ENCODE measurements at regions not wholly inside any gene's neighbourhood (a gene's known extent, or its start where the extent isn't known, plus 50 kb on each side); places are given as distances from the start of the nearest gene placed in this dataset.
"Not testable (repeated sequence)": the region's sequence is repeated elsewhere in the genome, so short reads cannot be mapped to it uniquely, and the experiment has no call there.

- DNase-seq: no peak
Observed at GRCh38 chr6:77063494-77063893, 399.8 kb downstream of the HTR1B start.

- no peak for DNase-seq
Observed at GRCh38 chr6:77055711-77056110, 407.6 kb downstream of the HTR1B start.

- DNase-seq: no peak
Observed at GRCh38 chr6:77040568-77041195, 422.6 kb downstream of the HTR1B start.

- no peak for DNase-seq
Observed at GRCh38 chr6:77038807-77039206, 424.5 kb downstream of the HTR1B start.

- no peak for DNase-seq
Observed at GRCh38 chr6:77037439-77037838, 425.9 kb downstream of the HTR1B start.

GRCh38 chr6:77036400-77036799 is 426.9 kb downstream of the HTR1B start:
- no peak for DNase-seq

- no peak for DNase-seq
Observed at GRCh38 chr6:77034161-77034560, 429.1 kb downstream of the HTR1B start.

GRCh38 chr6:77030929-77031674 is 432.2 kb downstream of the HTR1B start:
- DNase-seq: no peak

- DNase-seq: no peak
Observed at GRCh38 chr6:77026341-77026740, 436.9 kb downstream of the HTR1B start.

- DNase-seq: no peak
Observed at GRCh38 chr6:77025736-77026223, 437.5 kb downstream of the HTR1B start.

GRCh38 chr6:77021778-77022177 is 441.5 kb downstream of the HTR1B start:
- DNase-seq: no peak

- DNase-seq: no peak
Observed at GRCh38 chr6:77021232-77021631, 442.1 kb downstream of the HTR1B start.

- no peak for DNase-seq
Observed at GRCh38 chr6:77019081-77019480, 444.2 kb downstream of the HTR1B start.

GRCh38 chr6:77017537-77017936 is 445.8 kb downstream of the HTR1B start:
- no peak for DNase-seq

GRCh38 chr6:77015350-77015749 is 447.9 kb downstream of the HTR1B start:
- DNase-seq: no peak

GRCh38 chr6:77011929-77012545 is 451.3 kb downstream of the HTR1B start:
- no peak for DNase-seq

GRCh38 chr6:77010931-77011542 is 452.3 kb downstream of the HTR1B start:
- DNase-seq: no peak

GRCh38 chr6:76992553-76992952 is 470.7 kb downstream of the HTR1B start:
- DNase-seq: no peak

GRCh38 chr6:76984572-76984971 is 478.7 kb downstream of the HTR1B start:
- no peak for DNase-seq

GRCh38 chr6:76982476-76983199 is 480.7 kb downstream of the HTR1B start:
- DNase-seq: no peak

- no peak for DNase-seq
Observed at GRCh38 chr6:76972474-76972873, 490.8 kb downstream of the HTR1B start.

- DNase-seq: not testable (repeated sequence)
Observed at GRCh38 chr6:76959177-76959576, 504.1 kb downstream of the HTR1B start.

Data from NCI-H2171 (cell line).